Skeletal muscle tissue (tissue), 3 donors: ENCODE measurements at regions not wholly inside any gene's neighbourhood (a gene's known extent, or its start where the extent isn't known, plus 50 kb on each side); places are given as distances from the start of the nearest gene placed in this dataset.

ENCODE experiments used
- H3K27ac ChIP-seq: one replicate; pipeline ENCODE4 v1.7.0; 2013; ENCODE audit warnings: mild to moderate bottlenecking, low read depth, low read length, inconsistent platforms
- H3K27me3 ChIP-seq, 3 donors: one replicate each; pipeline ENCODE4 v1.7.0; 2013; ENCODE audit warnings: low read length in 3 of 3; ENCODE audit not compliant: control insufficient read depth in 3 of 3, insufficient read depth in 3 of 3
- H3K36me3 ChIP-seq, 3 donors: one replicate each; pipeline ENCODE4 v1.7.0; 2013; ENCODE audit warnings: low read length in 3 of 3; ENCODE audit not compliant: control insufficient read depth in 3 of 3, insufficient read depth in 3 of 3
- H3K4me1 ChIP-seq, 3 donors: one replicate each; pipeline ENCODE4 v1.7.0; 2013; ENCODE audit warnings: low read length in 3 of 3, mild to moderate bottlenecking in 3 of 3; ENCODE audit not compliant: control insufficient read depth in 3 of 3, insufficient read depth in 3 of 3
- H3K4me3 ChIP-seq, 3 donors: one replicate each; pipeline ENCODE4 v1.7.0; 2013; ENCODE audit warnings: low read length in 3 of 3
- H3K9ac ChIP-seq, 3 donors: one replicate each; pipeline ENCODE4 v1.7.0; 2013; ENCODE audit warnings: low read length in 3 of 3, mild to moderate bottlenecking in 3 of 3, moderate library complexity in 2 of 3, low read depth in 1 of 3
- H3K9me3 ChIP-seq, 3 donors: one replicate each; pipeline ENCODE4 v1.7.0; 2013; ENCODE audit warnings: low read length in 3 of 3; ENCODE audit not compliant: control insufficient read depth in 3 of 3
- donor health status: Osteomylitis.

DNA sequence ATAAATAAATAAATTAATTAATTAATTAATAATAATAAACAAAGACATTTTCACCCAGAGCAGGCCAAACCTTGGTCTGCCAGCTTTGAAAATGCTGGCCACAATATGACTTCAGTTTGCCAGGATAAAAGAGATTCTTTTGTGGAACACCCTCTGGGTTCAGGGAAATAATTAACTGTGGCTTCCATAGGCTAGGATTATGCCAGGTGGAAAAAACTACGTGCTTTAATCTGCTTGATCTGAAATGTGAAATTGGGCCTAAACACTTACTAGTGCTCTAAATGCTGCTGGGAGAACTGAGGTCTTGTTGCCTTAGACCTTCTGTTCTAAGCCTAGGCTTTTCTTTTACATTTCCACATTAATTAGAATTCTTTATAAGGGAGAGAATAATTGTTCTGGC lies 650.0 kb downstream of the DIAPH3 start:
- Histone ChIP-seq H3K4me1 (no peaks in the 10 kb centered on the region), H3K9me3 (no peaks in the 10 kb centered on the region), H3K36me3 (no peaks in the 10 kb centered on the region), H3K27ac (no peak overlapping the region), H3K27me3 (no peaks in the 10 kb centered on the region), H3K9ac (no peak overlapping the region), H3K4me3 (no peak overlapping the region)

- Histone ChIP-seq H3K9me3 (no peaks in the 10 kb centered on the region), H3K27ac (no peak overlapping the region), H3K36me3 (no peaks in the 10 kb centered on the region), H3K9ac (no peak overlapping the region), H3K4me3 (no peak overlapping the region), H3K4me1 (no peaks in the 10 kb centered on the region), H3K27me3 (no peaks in the 10 kb centered on the region)
These were observed 649.4 kb downstream of the DIAPH3 start for GRCh38 chr13:59514316-59514715.

GRCh38 chr13:59519819-59520218 lies 643.9 kb downstream of the DIAPH3 start:
- Histone ChIP-seq H3K27me3 (no peaks in the 10 kb centered on the region), H3K4me3 (no peak overlapping the region), H3K27ac (no peak overlapping the region), H3K36me3 (no peaks in the 10 kb centered on the region), H3K4me1 (no peaks in the 10 kb centered on the region), H3K9me3 (no peaks in the 10 kb centered on the region), H3K9ac (no peak overlapping the region)

DNA sequence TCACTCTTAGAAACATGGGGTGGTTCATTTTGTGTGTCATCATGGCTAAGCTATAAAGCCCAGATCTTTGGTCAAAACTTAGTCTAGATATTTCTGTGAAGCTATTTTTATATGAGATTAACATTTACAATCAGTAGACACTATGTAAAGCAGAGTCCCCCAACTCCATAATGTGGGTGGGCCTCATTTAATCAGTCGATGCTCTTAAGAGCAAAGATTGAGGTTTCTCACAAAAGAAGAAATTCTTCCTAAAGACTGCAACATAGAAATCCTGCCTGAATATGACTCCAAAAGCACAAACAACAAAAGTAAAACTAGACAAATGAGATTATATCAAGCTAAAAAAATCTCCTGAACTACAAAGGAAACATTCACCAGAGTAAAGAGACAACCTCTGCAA lies 642.2 kb downstream of the DIAPH3 start:
- Histone ChIP-seq H3K27me3 (no peaks in the 10 kb centered on the region), H3K9ac (no peak overlapping the region), H3K4me1 (no peaks in the 10 kb centered on the region), H3K36me3 (no peaks in the 10 kb centered on the region), H3K27ac (no peak overlapping the region), H3K4me3 (no peak overlapping the region), H3K9me3 (no peaks in the 10 kb centered on the region)

- no peak overlapping the region for H3K9ac ChIP-seq
- no peak overlapping the region for H3K27ac ChIP-seq
- H3K4me1 ChIP-seq: no peaks in the 10 kb centered on the region
- no peak overlapping the region for H3K4me3 ChIP-seq
- no peaks in the 10 kb centered on the region for H3K36me3 ChIP-seq
- H3K9me3 ChIP-seq: no peaks in the 10 kb centered on the region
- no peaks in the 10 kb centered on the region for H3K27me3 ChIP-seq
These were observed 641.1 kb downstream of the DIAPH3 start for GRCh38 chr13:59522652-59523051.

- Histone ChIP-seq H3K36me3 (no peaks in the 10 kb centered on the region), H3K9me3 (no peaks in the 10 kb centered on the region), H3K27me3 (no peaks in the 10 kb centered on the region), H3K4me3 (no peak overlapping the region), H3K4me1 (peaks cover 0 to 6% (median 4%) of the 10 kb centered on the region in 3 donors), H3K27ac (no peak overlapping the region), H3K9ac (no peak overlapping the region)
These were observed 636.2 kb downstream of the DIAPH3 start for GRCh38 chr13:59527500-59527899.

DNA sequence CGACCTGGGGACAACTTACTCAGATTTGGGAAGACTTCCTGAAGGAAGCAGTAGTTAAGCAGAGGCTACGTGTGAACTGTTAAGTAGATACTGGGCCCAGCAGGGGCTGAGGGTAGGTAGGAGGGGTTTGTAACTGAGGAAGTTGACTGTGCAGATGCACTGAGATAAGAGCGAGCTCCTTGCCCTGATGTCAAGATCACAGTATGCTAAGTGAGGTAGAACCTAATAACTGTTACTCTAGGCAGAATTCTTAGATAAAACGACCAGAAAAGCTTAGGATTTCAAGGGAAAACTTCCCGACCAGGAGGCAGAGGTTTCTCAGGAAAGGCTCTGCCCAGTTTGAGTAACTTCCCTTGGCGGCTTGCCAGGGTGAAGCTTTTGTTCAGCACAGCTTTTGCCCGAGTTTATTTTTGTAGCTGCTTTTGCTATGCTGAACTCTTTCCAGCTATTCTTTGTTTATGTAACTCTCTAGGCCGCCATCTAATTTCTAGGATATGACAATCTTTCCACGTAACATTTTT lies 632.1 kb downstream of the DIAPH3 start:
- Histone ChIP-seq H3K9me3 (no peaks in the 10 kb centered on the region), H3K4me1 (peaks cover 0 to 6% (median 4%) of the 10 kb centered on the region in 3 donors), H3K4me3 (no peak overlapping the region), H3K27me3 (no peaks in the 10 kb centered on the region), H3K27ac (peak overlapping the region; percentile 64), H3K36me3 (no peaks in the 10 kb centered on the region), H3K9ac (no peak overlapping the region)

GRCh38 chr13:59532405-59532804 lies 631.3 kb downstream of the DIAPH3 start:
- Histone ChIP-seq H3K9me3 (no peaks in the 10 kb centered on the region), H3K4me3 (no peak overlapping the region), H3K4me1 (peaks cover 0 to 6% (median 4%) of the 10 kb centered on the region in 3 donors), H3K27me3 (no peaks in the 10 kb centered on the region), H3K36me3 (no peaks in the 10 kb centered on the region), H3K27ac (peak overlapping the region; percentile 13), H3K9ac (no peak overlapping the region)

GRCh38 chr13:59533561-59534555 lies 629.9 kb downstream of the DIAPH3 start:
- Histone ChIP-seq H3K27ac (peak overlapping the region; percentile 20), H3K9ac (no peak overlapping the region), H3K36me3 (no peaks in the 10 kb centered on the region), H3K4me1 (peaks cover 0 to 6% (median 4%) of the 10 kb centered on the region in 3 donors), H3K4me3 (no peak overlapping the region), H3K27me3 (no peaks in the 10 kb centered on the region), H3K9me3 (no peaks in the 10 kb centered on the region)

DNA sequence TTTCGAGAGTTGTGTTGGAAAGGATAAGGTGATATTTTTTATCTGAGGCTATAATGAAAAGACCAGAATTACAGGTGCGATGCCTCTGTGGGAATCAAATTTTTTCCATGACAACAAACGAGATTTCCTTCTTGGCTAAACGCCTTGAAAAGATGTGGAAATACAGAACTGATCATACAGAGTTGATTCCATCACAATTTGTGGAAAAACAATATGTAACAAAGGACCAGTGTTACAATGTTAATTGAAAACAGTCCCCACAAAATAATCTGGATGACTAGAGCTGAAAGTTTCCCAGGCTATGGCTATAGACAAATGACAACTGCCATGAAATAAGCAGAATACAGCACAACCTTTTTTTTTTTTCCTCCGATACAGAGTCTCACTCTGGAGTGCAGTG lies 628.9 kb downstream of the DIAPH3 start:
- no peak overlapping the region for H3K4me3 ChIP-seq
- H3K4me1 ChIP-seq: peaks cover 0 to 6% (median 4%) of the 10 kb centered on the region in 3 donors
- H3K9ac ChIP-seq: no peak overlapping the region
- no peaks in the 10 kb centered on the region for H3K27me3 ChIP-seq
- H3K36me3 ChIP-seq: no peaks in the 10 kb centered on the region
- peak overlapping the region; percentile 16 for H3K27ac ChIP-seq
- H3K9me3 ChIP-seq: no peaks in the 10 kb centered on the region
